GM12865 (cell line): ENCODE measurements at regions not wholly inside any gene's neighbourhood (a gene's known extent, or its start where the extent isn't known, plus 50 kb on each side); places are given as distances from the start of the nearest gene placed in this dataset.

Source experiments
- DNase-seq: peaks from one replicate; pipeline ENCODE4 v3.0.0; 2010; ENCODE audit warnings: low read depth
- H3K4me3 ChIP-seq: 2 replicates; pipeline ENCODE4 v1.5.1; 2011; ENCODE audit warnings: mild to moderate bottlenecking, low read depth, low read length, control low read depth
- CTCF ChIP-seq: IDR thresholded peaks from 2 replicates; pipeline ENCODE4 v1.5.1; 2011; ENCODE audit warnings: low read length, control low read depth, low read depth, inconsistent platforms; ENCODE audit not compliant: insufficient read depth; ENCODE audit errors: missing control alignments

GRCh38 chr1:222266223-222267196 is 281.4 kb downstream of the HHIPL2 start:
- no peak for TF ChIP-seq CTCF
- H3K4me3 ChIP-seq, result no peak overlapping the region
- DNase-seq, result no peak

- TF ChIP-seq CTCF, result no peak
- DNase-seq, result no peak
- H3K4me3 ChIP-seq, result no peak overlapping the region
Measured at GRCh38 chr1:222263791-222264190, 284.1 kb downstream of the HHIPL2 start.

- H3K4me3 ChIP-seq, result no peak overlapping the region
- no peak for DNase-seq
- no peak for TF ChIP-seq CTCF
Measured at GRCh38 chr1:222257027-222257426, 290.9 kb downstream of the HHIPL2 start.

- no peak for DNase-seq
- no peak for TF ChIP-seq CTCF
- H3K4me3 ChIP-seq, result no peak overlapping the region
Measured at GRCh38 chr1:222256058-222256457, 291.8 kb downstream of the HHIPL2 start.

GRCh38 chr1:222252788-222253187 is 295.1 kb downstream of the HHIPL2 start:
- DNase-seq, result no peak
- no peak overlapping the region for H3K4me3 ChIP-seq
- no peak for TF ChIP-seq CTCF

- TF ChIP-seq CTCF, result no peak
- no peak for DNase-seq
- H3K4me3 ChIP-seq, result no peak overlapping the region
Measured at GRCh38 chr1:222251847-222252246, 296.1 kb downstream of the HHIPL2 start.
